Esophagus squamous epithelium (tissue), 4 donors: ENCODE measurements at regions not wholly inside any gene's neighbourhood (a gene's known extent, or its start where the extent isn't known, plus 50 kb on each side); places are given as distances from the start of the nearest gene placed in this dataset.

Source experiments
- POLR2A ChIP-seq, 4 donors: fragments of 450-650 bp; IDR thresholded peaks; one replicate each; pipeline ENCODE4 v1.6.1; 2017; ENCODE audit warnings: antibody characterized with exemption in 4 of 4, mild to moderate bottlenecking in 4 of 4, moderate library complexity in 3 of 4
- TF ChIP-seq, protein P1 (sequence below), 6 experiments: fragments of 450-650 bp in 4 of 6; fragments of 200-600 bp in 2 of 6; sonication (generic) in 2 of 6; IDR thresholded peaks; one replicate each; pipeline ENCODE4 v1.5.1; 2016 to 2019; ENCODE audit warnings: antibody characterized with exemption in 6 of 6, mild to moderate bottlenecking in 4 of 6, moderate library complexity in 4 of 6

DNA sequence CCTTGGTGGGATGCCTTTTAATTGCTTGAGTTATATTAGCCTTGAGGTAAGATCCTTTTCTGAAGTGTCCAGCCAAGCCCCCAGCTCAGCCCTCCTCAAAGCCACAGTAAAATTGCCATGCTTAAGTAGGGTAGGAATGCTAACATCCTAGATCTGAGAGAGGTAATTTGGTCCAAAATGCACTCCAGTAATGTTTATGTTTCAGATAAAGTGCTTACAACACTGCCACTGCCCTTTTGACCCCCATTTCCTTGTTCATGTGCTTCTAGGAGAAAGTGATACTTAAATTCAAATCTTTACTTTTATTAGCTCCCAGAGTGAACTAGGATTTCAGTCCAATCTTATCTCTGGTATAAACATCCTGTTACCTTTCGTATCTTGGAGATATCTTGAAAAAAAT, 318.0 kb downstream of the BMP2 start:
- TF ChIP-seq, protein P1, sequence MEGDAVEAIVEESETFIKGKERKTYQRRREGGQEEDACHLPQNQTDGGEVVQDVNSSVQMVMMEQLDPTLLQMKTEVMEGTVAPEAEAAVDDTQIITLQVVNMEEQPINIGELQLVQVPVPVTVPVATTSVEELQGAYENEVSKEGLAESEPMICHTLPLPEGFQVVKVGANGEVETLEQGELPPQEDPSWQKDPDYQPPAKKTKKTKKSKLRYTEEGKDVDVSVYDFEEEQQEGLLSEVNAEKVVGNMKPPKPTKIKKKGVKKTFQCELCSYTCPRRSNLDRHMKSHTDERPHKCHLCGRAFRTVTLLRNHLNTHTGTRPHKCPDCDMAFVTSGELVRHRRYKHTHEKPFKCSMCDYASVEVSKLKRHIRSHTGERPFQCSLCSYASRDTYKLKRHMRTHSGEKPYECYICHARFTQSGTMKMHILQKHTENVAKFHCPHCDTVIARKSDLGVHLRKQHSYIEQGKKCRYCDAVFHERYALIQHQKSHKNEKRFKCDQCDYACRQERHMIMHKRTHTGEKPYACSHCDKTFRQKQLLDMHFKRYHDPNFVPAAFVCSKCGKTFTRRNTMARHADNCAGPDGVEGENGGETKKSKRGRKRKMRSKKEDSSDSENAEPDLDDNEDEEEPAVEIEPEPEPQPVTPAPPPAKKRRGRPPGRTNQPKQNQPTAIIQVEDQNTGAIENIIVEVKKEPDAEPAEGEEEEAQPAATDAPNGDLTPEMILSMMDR (IDR thresholded peaks at IDR 0.05): no peak
- no peak for TF ChIP-seq POLR2A (IDR thresholded peaks at IDR 0.05)
